IPS-15b (cell line): ENCODE measurements at regions not wholly inside any gene's neighbourhood (a gene's known extent, or its start where the extent isn't known, plus 50 kb on each side); places are given as distances from the start of the nearest gene placed in this dataset.

Source experiments
- H3K27me3 ChIP-seq: one replicate; pipeline ENCODE4 v1.6.1; 2013; ENCODE audit warnings: low read length; ENCODE audit not compliant: control insufficient read depth, insufficient read depth
- H3K36me3 ChIP-seq: one replicate; pipeline ENCODE4 v1.6.1; 2013; ENCODE audit warnings: low read length; ENCODE audit not compliant: control insufficient read depth, insufficient read depth
- H3K4me1 ChIP-seq: one replicate; pipeline ENCODE4 v1.6.1; 2013; ENCODE audit warnings: mild to moderate bottlenecking, low read length; ENCODE audit not compliant: control insufficient read depth, insufficient read depth
- H3K4me3 ChIP-seq: one replicate; pipeline ENCODE4 v1.5.1; 2013; ENCODE audit warnings: low read depth, low read length
- H3K9ac ChIP-seq: one replicate; pipeline ENCODE4 v1.6.1; 2013; ENCODE audit warnings: low read depth, mild to moderate bottlenecking, low read length
- H3K9me3 ChIP-seq: one replicate; pipeline ENCODE4 v1.6.1; 2013; ENCODE audit warnings: mild to moderate bottlenecking, low read length; ENCODE audit not compliant: control insufficient read depth, insufficient read depth

- Histone ChIP-seq H3K4me3 (no peak overlapping the region), H3K27me3 (no peaks in the 10 kb centered on the region), H3K4me1 (peaks cover 33% of the 10 kb centered on the region), H3K36me3 (no peaks in the 10 kb centered on the region), H3K9ac (no peak overlapping the region), H3K9me3 (no peaks in the 10 kb centered on the region)
Measured at GRCh38 chr2:234686088-234686890, 189.4 kb upstream of the ARL4C start.

GRCh38 chr2:234684466-234684865 is 187.6 kb upstream of the ARL4C start:
- Histone ChIP-seq H3K9me3 (no peaks in the 10 kb centered on the region), H3K4me3 (no peak overlapping the region), H3K4me1 (peaks cover 33% of the 10 kb centered on the region), H3K9ac (no peak overlapping the region), H3K36me3 (no peaks in the 10 kb centered on the region), H3K27me3 (no peaks in the 10 kb centered on the region)

GRCh38 chr2:234683950-234684349 is 187.1 kb upstream of the ARL4C start:
- H3K27me3 ChIP-seq: no peaks in the 10 kb centered on the region
- H3K4me1 ChIP-seq: peaks cover 33% of the 10 kb centered on the region
- no peak overlapping the region for H3K9ac ChIP-seq
- no peaks in the 10 kb centered on the region for H3K36me3 ChIP-seq
- H3K4me3 ChIP-seq: no peak overlapping the region
- H3K9me3 ChIP-seq: peaks cover under 1% of the 10 kb centered on the region

GRCh38 chr2:234682492-234683228 is 185.8 kb upstream of the ARL4C start:
- Histone ChIP-seq H3K4me1 (peaks cover 33% of the 10 kb centered on the region), H3K9me3 (peaks cover 8% of the 10 kb centered on the region), H3K27me3 (no peaks in the 10 kb centered on the region), H3K36me3 (no peaks in the 10 kb centered on the region), H3K4me3 (no peak overlapping the region), H3K9ac (no peak overlapping the region)

GRCh38 chr2:234680688-234681619 is 184.1 kb upstream of the ARL4C start:
- Histone ChIP-seq H3K27me3 (no peaks in the 10 kb centered on the region), H3K4me1 (peaks cover 35% of the 10 kb centered on the region), H3K36me3 (no peaks in the 10 kb centered on the region), H3K9me3 (peaks cover 8% of the 10 kb centered on the region), H3K4me3 (no peak overlapping the region), H3K9ac (no peak overlapping the region)

GRCh38 chr2:234679741-234680687 is 183.1 kb upstream of the ARL4C start:
- H3K36me3 ChIP-seq: no peaks in the 10 kb centered on the region
- peaks cover 31% of the 10 kb centered on the region for H3K4me1 ChIP-seq
- no peak overlapping the region for H3K9ac ChIP-seq
- H3K9me3 ChIP-seq: peaks cover 8% of the 10 kb centered on the region
- H3K4me3 ChIP-seq: no peak overlapping the region
- H3K27me3 ChIP-seq: no peaks in the 10 kb centered on the region

- H3K4me3 ChIP-seq: no peak overlapping the region
- H3K36me3 ChIP-seq: no peaks in the 10 kb centered on the region
- H3K27me3 ChIP-seq: no peaks in the 10 kb centered on the region
- no peak overlapping the region for H3K9ac ChIP-seq
- H3K4me1 ChIP-seq: peaks cover 28% of the 10 kb centered on the region
- H3K9me3 ChIP-seq: peaks cover 8% of the 10 kb centered on the region
Measured at GRCh38 chr2:234679301-234679740, 182.4 kb upstream of the ARL4C start.

GRCh38 chr2:234678711-234679110 is 181.8 kb upstream of the ARL4C start:
- no peak overlapping the region for H3K9ac ChIP-seq
- H3K4me1 ChIP-seq: peaks cover 22% of the 10 kb centered on the region
- H3K4me3 ChIP-seq: no peak overlapping the region

GRCh38 chr2:234677758-234678538 is 181.1 kb upstream of the ARL4C start:
- no peaks in the 10 kb centered on the region for H3K27me3 ChIP-seq
- peaks cover 19% of the 10 kb centered on the region for H3K4me1 ChIP-seq
- no peaks in the 10 kb centered on the region for H3K36me3 ChIP-seq

More at GRCh38 chr2:234678711-234679110, 181.8 kb upstream of the ARL4C start:
- Histone ChIP-seq H3K27me3 (no peaks in the 10 kb centered on the region), H3K9me3 (peaks cover 8% of the 10 kb centered on the region), H3K36me3 (no peaks in the 10 kb centered on the region)

GRCh38 chr2:234676783-234677450 is 180.0 kb upstream of the ARL4C start:
- H3K36me3 ChIP-seq: no peaks in the 10 kb centered on the region
- H3K4me1 ChIP-seq: peaks cover 19% of the 10 kb centered on the region
- H3K9me3 ChIP-seq: peaks cover 8% of the 10 kb centered on the region
- no peak overlapping the region for H3K9ac ChIP-seq
- no peak overlapping the region for H3K4me3 ChIP-seq
- no peaks in the 10 kb centered on the region for H3K27me3 ChIP-seq

More at GRCh38 chr2:234677758-234678538, 181.1 kb upstream of the ARL4C start:
- Histone ChIP-seq H3K9me3 (peaks cover 8% of the 10 kb centered on the region), H3K4me3 (no peak overlapping the region), H3K9ac (no peak overlapping the region)
